Lung (tissue), 11 donors: ENCODE measurements at regions not wholly inside any gene's neighbourhood (a gene's known extent, or its start where the extent isn't known, plus 50 kb on each side); places are given as distances from the start of the nearest gene placed in this dataset.

ENCODE experiments used
- ATAC-seq: fragments of 200-7000 bp; cut with Tn5 transposase; one replicate; pipeline ENCODE4 v1.9.1; 2020; ENCODE audit warnings: moderate number of reproducible peaks; ENCODE audit not compliant: insufficient read depth, low FRiP score
- DNase-seq, 3 donors: peaks; one replicate each; pipeline ENCODE4 v3.0.0-alpha.2; 2013 to 2017
- H3K27ac ChIP-seq, 2 donors: one replicate each; pipeline ENCODE4 v1.5.1; 2013; ENCODE audit warnings: mild to moderate bottlenecking in 2 of 2, moderate library complexity in 2 of 2, control low read depth in 1 of 2, inconsistent platforms in 1 of 2, low read depth in 1 of 2, low read length in 1 of 2
- H3K27me3 ChIP-seq, 3 donors: one replicate each; pipeline ENCODE4 v1.5.1; 2013; ENCODE audit warnings: low read length in 2 of 3; ENCODE audit not compliant: control insufficient read depth in 3 of 3, insufficient read depth in 3 of 3
- H3K36me3 ChIP-seq, 4 donors: one replicate each; pipeline ENCODE4 v1.5.1; 2013; ENCODE audit warnings: low read length in 4 of 4, mild to moderate bottlenecking in 1 of 4, moderate library complexity in 1 of 4; ENCODE audit not compliant: control insufficient read depth in 4 of 4, insufficient read depth in 4 of 4
- H3K4me1 ChIP-seq, 5 donors: one replicate each; pipeline ENCODE4 v1.5.1; 2013; ENCODE audit warnings: low read length in 5 of 5, mild to moderate bottlenecking in 2 of 5, moderate library complexity in 1 of 5; ENCODE audit not compliant: control insufficient read depth in 5 of 5, insufficient read depth in 5 of 5
- H3K4me3 ChIP-seq: one replicate; pipeline ENCODE4 v1.5.1; 2013; ENCODE audit warnings: mild to moderate bottlenecking, control low read depth, moderate library complexity
- H3K9ac ChIP-seq, 2 donors: one replicate each; pipeline ENCODE4 v1.5.1; 2013; ENCODE audit warnings: low read length in 2 of 2, control low read depth in 1 of 2; ENCODE audit not compliant: insufficient read depth in 1 of 2
- H3K9me3 ChIP-seq, 4 donors: one replicate each; pipeline ENCODE4 v1.5.1; 2013; ENCODE audit warnings: low read length in 3 of 4, mild to moderate bottlenecking in 1 of 4, moderate library complexity in 1 of 4; ENCODE audit not compliant: control insufficient read depth in 4 of 4, insufficient read depth in 3 of 4
- CTCF ChIP-seq: IDR thresholded peaks from 2 replicates; pipeline ENCODE4 v1.5.1; 2012; ENCODE audit warnings: mild to moderate bottlenecking; ENCODE audit errors: control extremely low read depth, extremely low read depth
- WGBS, 2 donors: extraction: QIAGEN DNeasy Blood & Tissue Kit; methylation state at CpG; one replicate each; pipeline ENCODE4 v1.1.7; 2013; 5-methylcytosine and 5-hydroxymethylcytosine counted together
- donor health status: control.
- donor health status: control.
- donor health status: Bipolar disorder and iron deficiency.
- donor health status: healthy.
- donor health status: DM: yes; HTN: yes; CAD: no.

DNA sequence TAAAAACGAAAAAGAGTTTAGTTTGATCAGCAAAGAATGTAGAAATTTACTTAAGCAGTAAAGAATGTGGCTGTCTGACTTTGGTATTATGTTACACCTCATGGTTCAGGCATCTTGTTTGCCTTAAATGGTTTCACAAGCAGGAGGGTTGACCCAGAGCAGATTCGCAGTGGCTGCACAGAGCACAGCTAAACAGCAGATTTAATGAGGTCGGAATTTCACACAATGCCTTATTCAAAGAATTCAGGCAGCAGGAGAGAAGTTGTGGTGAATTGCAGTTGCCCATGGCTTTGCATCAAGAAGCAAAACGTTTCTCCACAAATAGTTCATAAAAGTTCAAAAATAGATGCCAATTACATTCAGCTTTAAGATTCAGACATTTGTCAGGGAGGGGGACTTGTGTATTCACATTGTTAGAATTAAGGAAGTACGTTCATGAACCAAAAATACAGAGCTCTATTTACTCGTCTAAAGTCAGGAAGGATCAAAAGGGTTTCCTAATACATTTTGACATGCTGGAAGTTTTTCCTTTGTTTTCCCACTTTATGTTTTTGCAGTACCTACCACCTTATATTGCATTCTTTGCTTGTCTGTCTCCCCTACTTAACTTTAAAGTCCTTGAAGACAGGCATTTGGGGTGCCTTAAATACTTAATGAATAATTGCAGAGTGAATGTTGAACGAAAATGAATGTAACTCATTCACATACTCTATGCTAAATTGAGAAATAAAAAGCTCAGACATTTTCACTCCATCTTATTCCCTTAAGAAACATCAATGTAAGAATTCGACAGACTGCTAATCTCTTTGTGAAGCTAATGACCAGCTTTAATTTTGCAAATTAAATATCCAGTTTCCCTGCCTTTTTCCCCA, 1163.6 kb upstream of the CITED2 start:
- 27 to 49% methylated on average over 8 of the region's 8 CpGs for WGBS, 2 donors
- DNase-seq (peak; percentile 19 to 62 (median 50)), ATAC-seq (peak; percentile 33)
- Histone ChIP-seq H3K27ac (peak overlapping the region in 1 of 2 donors; percentile 53), H3K9ac (no peak overlapping the region), H3K4me1 (peaks cover 0 to 13% (median 4%) of the 10 kb centered on the region in 5 donors), H3K36me3 (no peaks in the 10 kb centered on the region), H3K4me3 (no peak overlapping the region), H3K9me3 (peaks cover 0 to 9% (median 0%) of the 10 kb centered on the region in 4 donors), H3K27me3 (no peaks in the 10 kb centered on the region)
- no peak for TF ChIP-seq CTCF

GRCh38 chr6:140537211-140537610, 1162.8 kb upstream of the CITED2 start:
- ATAC-seq (no peak), DNase-seq (no peak)
- Histone ChIP-seq H3K4me1 (peaks cover 0 to 13% (median 4%) of the 10 kb centered on the region in 5 donors), H3K27ac (no peak overlapping the region), H3K36me3 (no peaks in the 10 kb centered on the region), H3K9me3 (peaks cover 0 to 9% (median 1%) of the 10 kb centered on the region in 4 donors), H3K4me3 (no peak overlapping the region), H3K9ac (no peak overlapping the region), H3K27me3 (no peaks in the 10 kb centered on the region)
- no peak for TF ChIP-seq CTCF
- 69 to 74% methylated on average over 3 of the region's 3 CpGs for WGBS, 2 donors

GRCh38 chr6:140535511-140535910, 1161.1 kb upstream of the CITED2 start:
- Histone ChIP-seq H3K4me1 (peaks cover 0 to 13% (median 4%) of the 10 kb centered on the region in 5 donors), H3K9ac (no peak overlapping the region), H3K9me3 (peaks cover 0 to 9% (median 2%) of the 10 kb centered on the region in 4 donors), H3K27me3 (no peaks in the 10 kb centered on the region), H3K4me3 (no peak overlapping the region), H3K36me3 (no peaks in the 10 kb centered on the region), H3K27ac (no peak overlapping the region)
- TF ChIP-seq CTCF: no peak
- 92 to 93% methylated on average over 1 of the region's 1 CpG for WGBS, 2 donors
- ATAC-seq (no peak), DNase-seq (no peak)
